ENCODE measurements at regions not wholly inside any gene's neighbourhood (a gene's known extent, or its start where the extent isn't known, plus 50 kb on each side); places are given as distances from the start of the nearest gene placed in this dataset.
A peak's percentile ranks its signal among the peaks of the same experiment; 100 is the strongest.
"Not testable (repeated sequence)": the region's sequence is repeated elsewhere in the genome, so short reads cannot be mapped to it uniquely, and the experiment has no call there.

GRCh38 chr5:50613057-50613456 is 53.4 kb upstream of the PARP8 start:
- H3K4me3 ChIP-seq (ENCODE audit: low read length); H3K9me3 ChIP-seq (replicated peaks; ENCODE audit: control insufficient read depth, low read depth, low read length); H3K27me3 ChIP-seq (ENCODE audit: control insufficient read depth, insufficient read depth, low read length); H3K36me3 ChIP-seq (ENCODE audit: control insufficient read depth, insufficient read depth, low read length); H3K27ac ChIP-seq (ENCODE audit: low read length); H3K4me1 ChIP-seq (ENCODE audit: control insufficient read depth, insufficient read depth, low read length): not testable (repeated sequence)
- no CpG with 5 or more reads among the region's 3 CpGs for WGBS (ENCODE audit: insufficient coverage)
- peak; percentile 20 for DNase-seq
